Activated gamma-delta T cell (primary cell): ENCODE measurements at regions not wholly inside any gene's neighbourhood (a gene's known extent, or its start where the extent isn't known, plus 50 kb on each side); places are given as distances from the start of the nearest gene placed in this dataset.

Source experiments
- DNase-seq: peaks from one replicate; lab custom pipeline; 2025; lab: John Stamatoyannopoulos, UW

DNA sequence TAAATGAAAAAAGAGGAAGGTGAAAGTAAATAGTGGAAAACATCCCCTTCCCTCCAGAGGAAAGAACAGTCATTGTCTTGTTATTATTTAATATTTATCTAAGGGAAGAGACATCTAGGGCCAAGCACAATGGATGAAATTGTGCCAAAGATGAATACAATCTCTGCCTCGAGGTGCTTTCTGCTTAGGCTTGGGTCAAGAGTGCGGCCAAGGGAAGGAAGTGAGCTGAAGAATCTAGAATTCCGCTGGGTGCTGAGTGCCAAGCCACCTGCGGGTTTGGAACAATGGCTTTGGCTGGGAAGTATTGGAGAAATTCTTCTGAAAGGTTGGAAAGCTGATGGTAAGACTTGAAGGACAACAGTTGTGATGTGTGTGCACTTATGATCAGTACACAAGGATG is 531.3 kb upstream of the FZD8 start:
- DNase-seq: no peak

DNA sequence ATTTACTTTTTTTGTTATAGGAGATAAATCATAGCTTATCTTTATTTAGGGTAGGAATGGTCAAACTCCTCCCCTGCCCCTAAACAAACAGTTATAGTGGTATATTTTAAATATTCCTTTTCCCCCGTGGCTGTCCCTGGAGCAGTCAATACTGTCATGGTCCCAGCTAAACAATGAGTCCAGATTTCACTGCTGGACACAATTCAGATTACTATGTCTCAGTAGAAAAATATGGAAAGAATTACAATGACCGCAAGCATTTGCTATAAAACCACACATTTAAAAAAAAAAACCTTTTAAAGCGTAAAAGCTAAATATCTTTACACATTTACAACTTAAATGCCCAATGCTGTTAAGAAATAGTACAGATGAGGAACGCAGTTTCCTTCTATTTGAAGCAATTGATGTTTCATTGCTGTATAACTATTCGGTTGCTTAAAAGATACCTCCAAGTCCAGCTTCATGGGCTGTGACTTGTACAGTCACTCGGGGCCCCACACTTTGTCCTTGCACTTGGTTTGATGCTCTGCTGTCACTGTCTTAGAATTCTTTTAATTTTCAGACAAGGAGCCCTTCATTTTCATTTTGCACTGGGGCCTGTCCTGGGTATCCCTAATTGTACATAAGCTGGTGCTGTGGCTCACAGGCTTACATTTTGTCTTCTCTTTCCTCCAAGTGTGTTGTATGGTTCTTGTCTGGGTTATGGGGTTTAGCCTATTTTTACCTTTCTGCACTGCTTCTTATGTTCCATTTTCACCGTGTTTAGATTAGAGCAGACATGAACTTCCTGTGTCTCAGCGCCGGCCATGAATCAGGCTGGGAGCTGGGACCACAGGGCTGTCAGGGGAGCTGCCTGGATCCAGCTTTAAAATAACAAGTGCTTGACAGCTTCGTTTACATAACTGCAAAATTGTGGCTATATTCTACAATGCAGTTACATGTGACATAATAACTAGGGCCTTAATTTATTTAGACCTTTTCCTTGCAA is 530.2 kb upstream of the FZD8 start:
- DNase-seq: no peak

DNA sequence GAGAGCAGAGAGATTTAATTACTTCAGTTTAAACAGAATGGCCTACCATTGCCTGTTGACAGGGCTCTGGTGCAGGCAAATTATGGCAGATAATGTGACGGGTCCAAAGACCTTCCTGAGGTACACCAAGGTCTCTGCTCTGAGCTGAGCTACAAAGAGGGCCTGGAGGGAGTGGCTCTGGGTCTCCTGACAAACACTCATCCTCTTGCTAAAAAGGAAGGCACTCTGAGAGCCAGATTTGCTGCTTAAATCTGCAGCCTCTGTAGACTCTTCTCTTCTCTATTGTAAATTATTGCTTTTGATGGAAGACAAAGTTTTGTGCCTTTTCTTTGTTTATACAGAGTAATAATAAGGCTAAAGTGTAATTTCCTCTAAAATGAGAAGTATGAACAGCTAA is 529.5 kb upstream of the FZD8 start:
- no peak for DNase-seq

DNA sequence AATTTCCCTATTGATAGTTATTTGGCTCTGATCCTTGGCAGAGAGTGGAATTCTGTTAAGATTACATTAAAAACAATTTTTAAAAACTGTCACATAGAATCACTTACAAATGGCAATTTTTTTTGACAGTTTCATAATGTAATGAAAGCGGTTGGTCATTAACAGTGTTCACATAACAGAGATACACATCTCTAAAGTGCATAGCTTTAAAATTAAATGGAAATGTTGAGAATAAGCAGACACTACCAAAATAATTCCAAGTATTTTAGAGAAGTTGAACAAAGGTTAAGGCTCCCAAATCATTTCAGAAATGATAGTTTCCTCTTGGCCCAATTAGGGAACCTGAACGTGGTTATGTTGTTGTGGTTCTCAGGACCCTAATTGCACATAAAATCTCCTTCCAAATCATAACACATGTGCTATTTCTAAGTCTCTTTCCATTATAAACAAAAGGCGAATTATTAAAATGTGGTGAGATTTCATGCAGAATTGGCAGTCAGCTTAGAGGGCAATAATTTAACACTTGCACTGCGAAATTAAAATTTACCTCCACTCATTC is 528.9 kb upstream of the FZD8 start:
- no peak for DNase-seq

DNA sequence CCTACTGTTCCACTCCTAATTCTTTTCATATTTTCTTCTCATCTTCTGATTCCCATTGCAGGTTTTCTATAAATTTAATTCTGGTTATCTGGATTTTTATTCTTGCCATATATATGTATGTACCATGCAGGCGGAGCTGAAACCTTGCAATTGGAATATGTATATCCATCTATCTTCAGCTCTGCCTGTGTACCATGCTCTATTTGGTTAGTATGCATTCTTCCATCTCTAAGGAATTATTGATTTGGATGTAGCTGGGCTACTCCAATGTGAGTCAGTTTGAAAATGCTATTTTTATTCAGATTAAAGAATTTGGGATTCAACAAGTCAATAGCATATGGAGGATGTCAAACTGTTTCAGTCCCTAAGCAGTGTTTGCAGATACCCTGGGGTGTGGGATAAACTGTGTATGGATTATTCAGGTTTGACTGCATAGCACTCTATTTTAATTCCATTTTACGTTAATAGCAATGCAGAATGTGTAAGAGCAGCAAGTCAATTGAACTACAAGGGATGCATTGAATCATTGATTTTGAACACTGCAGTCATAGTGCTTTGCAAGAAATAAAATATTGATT is 528.1 kb upstream of the FZD8 start:
- DNase-seq: no peak

DNA sequence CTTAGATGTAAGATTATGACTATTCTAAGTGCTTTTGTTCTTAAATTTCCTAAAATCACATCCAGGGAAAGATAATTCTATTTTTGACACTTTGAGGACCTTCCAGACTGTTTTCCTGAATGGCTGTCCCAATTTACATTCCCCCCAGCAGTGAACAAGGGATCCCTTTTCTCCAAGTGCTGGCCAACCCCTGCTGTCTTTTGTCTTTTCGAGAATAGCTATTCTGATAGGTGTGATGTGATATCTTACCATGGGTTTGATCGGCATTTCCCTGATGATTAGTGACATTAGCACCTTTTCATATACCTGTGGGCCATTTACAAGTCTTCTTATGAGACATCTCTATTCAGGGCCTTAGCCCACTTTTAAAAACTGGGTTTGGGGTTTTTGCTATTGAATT is 526.7 kb upstream of the FZD8 start:
- no peak for DNase-seq

DNA sequence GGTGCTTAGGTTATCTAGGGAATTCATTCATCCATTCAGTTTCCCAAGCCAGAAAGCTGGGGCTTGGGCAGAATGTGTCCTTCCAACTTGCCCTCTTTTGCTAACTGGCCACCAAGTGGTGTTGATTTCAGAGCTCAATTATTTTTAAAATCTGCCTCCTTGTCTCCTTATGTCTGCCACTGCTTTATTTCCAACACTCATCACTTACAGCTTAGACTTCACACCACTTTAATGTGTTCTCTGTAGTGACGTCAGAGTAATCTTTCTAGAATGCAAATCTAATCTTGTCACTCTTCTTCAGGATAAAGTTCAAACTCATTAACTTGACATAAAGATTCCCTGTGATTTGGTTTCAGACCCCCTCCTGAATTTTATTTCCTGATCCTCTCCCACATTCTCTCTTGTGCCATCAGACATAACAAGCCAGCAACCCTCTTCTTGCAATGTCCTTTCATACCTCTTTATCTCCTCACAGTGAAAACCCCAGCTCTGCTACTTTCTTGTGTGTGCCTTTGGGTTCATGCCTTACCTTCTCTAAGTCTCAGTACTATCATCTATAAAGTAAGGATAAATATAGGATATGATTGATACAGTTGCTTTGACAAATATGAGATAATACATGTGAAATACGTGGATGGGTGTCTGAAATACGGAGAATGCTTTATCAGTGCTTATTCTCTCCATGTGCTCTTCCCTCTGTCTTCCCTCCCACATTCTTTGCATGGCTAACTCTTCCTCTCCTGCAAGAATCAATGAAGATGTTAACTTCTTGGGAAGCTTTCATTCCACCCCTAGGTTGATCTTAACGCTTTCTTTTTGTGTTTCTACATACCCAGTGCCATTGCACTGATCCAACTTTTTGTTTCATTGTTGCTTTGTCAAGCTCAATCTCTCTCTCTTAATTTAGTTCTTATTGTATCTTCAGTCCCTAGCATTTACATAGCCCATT is 522.7 kb upstream of the FZD8 start:
- no peak for DNase-seq

DNA sequence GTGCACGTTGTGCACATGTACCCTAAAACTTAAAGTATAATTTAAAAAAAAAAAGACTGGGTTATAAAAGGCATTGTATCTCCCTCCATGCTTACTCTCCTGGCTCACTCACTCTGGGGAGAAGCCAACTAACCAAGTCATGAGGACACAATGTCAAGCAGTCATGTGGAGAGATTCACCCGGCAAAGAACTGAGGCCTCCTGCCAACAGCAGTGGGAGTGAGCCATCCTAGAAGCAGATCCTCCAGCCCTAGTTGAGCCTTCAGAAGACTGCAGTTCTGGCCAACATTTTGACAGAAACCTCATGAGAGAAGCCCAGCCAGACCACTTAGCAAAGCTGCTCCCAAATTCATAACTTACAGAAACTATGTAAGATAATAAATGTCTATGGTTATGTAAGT is 521.7 kb upstream of the FZD8 start:
- no peak for DNase-seq

DNA sequence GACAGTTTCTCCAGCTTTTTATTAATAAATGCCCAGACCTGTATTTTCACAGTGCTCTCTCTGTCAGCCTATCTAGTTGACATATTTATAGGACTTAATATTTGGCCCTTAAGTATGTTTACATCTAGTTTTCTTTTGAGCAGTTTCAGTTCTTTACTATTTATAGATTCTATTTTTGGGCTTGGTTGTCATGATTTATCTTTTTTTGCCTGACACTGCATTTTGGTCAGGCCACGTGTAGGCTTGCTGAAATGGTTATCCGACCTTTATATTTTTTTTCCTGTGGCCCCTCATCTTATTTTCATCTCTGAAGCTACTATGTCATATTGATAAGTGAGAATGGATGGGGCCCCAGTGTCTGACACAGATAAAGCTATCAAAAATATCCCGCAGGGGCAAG is 515.4 kb upstream of the FZD8 start:
- no peak for DNase-seq

DNA sequence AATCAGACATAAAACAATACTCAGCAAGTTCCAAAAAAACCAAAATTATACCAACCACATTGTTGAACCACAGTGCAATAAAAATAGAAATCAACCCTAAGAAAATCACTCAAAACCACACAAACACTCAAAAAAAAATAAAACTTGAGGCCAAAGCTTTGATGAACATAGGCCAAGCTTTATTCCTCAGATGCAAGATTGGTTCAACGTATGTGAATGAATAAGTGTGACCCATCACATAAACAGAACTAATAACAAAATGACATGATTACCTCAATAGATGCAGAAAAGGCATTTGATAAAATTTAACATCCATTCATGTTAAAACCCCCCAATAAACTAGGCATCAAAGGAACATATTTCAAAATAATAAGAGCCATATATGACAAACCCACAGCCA is 506.1 kb upstream of the FZD8 start:
- DNase-seq: no peak

DNA sequence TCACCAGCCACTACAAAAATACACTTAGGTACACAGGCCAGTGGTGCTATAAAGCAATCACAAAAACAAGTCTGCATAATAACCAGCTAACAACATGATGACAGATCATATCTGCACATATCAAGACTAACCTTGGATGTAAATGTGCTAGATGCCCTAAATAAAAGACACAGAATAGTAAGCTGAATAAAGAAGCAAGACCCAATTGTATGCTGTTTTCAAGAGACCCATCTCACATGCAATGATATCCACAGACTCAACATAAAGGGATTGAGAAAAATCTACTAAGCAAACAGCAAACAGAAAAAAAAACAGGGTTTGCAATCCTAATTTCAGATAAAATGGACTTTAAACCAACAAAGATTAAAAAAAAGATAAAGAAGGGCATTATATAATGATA is 505.4 kb upstream of the FZD8 start:
- no peak for DNase-seq

DNA sequence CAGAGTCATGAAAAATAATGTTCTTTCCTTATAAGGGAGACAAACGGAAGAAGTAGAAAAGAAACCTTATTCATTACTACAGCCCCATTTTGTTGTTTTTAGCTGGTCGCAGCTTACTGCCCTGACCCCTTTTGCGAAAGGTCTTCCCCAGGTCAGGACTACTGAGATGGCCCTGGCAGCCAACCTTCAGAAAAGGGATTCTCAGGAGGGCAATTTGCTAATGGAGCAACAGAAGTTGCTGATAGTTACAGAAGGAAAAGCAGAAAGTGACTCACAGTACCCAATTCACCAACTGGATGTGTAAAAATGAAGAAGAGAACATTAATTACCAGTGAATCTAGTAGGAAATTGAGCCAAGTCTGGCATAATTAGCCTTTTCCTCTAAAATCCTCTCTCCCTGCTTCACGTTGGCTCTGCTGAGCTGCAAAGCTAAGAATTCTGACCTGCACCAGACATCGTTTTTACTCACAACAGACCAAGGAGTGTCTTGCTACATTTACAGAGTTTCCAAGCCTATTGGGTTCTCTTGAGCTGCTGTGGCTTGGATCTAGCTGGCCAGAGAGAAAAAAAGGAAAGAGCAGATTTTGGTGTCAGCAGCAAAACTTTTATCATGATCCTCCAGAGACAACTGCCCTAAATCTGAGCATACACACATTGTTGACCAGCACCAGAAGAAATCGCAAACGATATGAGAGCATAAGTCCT is 499.9 kb upstream of the FZD8 start:
- no peak for DNase-seq

DNA sequence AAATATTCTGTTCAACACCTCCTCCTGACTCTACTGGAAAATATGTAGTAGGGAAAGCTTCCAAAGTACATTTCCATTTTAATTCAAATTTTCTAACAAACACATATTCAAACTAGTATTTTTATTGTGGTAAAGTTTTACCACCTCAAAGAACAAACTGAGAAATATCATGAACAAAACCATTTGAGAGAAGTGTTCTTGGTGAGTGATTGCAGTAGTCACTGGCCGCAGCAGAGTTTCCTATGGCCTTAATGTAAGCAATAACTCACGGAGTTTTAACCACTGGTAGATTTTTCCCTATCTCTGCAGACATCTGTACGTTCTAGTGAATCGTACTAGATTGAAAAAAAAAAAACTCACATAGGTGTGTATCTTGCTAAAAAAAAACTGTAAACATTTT is 487.0 kb upstream of the FZD8 start:
- DNase-seq: no peak

DNA sequence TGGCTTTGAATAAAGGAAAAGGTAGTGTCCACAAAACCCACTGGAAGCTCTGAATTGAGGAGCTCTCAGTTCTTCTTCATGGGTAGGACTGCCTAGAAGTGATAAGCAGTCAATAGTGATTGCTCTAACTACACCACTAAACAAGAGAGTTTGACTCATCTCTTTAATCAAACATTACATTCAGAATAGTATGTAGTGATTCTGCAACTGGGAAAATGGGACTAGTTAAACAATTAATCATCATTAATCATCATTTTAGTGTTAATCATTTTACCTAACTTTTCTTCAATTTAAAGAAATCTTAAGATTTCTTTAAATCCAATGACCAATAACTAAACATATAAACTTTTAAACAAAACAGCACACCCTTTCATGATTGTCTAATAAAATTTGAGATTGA is 484.0 kb upstream of the FZD8 start:
- no peak for DNase-seq

DNA sequence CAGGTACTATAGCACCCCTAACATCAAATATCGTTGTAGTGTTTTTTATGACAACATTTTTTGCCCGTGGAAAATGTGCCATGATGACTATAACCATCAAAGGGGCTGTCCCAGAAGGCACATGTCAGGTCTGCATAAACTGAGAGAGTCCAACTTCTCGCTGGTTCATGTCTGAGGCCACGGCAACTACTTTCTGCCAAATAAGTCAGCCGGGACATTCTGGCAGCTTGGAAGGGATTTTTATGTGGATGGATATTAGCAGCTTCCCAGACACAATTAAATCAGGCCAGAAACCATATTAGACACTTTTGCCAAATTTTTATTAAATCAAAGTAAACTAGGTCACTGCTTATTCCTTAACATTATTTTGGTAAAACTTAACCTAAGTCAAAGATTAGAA is 477.4 kb upstream of the FZD8 start:
- DNase-seq: no peak

DNA sequence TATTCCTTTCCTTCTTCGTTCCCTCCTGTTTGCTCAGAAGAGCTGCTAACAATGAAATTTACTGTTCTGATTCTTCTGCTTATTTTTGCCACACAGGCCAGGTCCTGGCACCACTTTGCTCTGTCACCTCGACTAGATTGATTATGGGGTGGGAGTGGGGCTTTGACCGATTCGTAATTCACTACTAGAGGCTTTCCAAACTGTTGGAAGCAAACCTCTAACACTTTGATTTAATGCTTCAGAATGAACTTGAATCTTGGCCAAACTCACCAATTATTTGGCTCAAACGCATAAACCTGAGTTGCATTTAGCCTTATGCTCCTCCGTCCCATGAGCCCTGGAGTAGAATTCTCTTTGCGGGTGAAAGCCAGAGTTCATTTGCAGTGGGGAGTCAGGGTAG is 476.2 kb upstream of the FZD8 start:
- no peak for DNase-seq

DNA sequence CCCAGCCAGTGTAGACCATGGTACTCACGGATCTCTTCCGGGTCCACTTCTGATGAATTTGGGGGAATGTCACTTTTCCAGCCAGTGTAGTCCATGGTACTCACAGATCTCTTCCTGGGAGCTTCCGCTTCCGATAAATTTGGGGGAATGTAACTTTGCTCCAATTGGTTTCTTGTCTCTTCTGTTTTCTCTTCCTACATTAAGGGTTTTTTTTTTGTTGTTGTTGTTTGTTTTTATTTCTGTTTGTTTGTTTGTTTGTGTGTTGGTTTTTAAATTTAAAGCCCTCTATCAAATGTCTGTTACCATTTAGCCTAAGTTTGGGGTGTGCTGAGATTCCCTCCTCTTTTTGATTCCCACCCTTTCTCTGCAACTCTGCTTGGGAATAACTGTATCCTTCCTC is 475.8 kb upstream of the FZD8 start:
- no peak for DNase-seq

DNA sequence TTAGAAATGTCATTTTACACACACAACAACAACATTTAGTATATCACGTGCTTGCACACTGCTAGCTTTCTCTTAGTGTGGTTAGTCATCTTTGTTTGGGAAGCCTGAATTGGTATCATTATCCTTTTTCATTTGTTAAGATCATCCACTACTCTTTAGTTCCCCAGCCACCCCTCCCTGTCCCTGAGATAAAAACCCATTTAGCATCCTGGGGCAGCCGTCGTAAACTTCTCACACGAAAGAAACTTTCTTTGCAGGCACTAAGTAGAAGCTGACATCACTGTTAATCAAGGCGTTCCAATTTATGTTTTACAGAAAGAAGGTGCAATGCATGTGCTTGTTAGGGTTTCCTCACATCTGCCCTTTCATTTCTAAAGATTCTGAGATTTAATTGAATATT is 475.1 kb upstream of the FZD8 start:
- no peak for DNase-seq

DNA sequence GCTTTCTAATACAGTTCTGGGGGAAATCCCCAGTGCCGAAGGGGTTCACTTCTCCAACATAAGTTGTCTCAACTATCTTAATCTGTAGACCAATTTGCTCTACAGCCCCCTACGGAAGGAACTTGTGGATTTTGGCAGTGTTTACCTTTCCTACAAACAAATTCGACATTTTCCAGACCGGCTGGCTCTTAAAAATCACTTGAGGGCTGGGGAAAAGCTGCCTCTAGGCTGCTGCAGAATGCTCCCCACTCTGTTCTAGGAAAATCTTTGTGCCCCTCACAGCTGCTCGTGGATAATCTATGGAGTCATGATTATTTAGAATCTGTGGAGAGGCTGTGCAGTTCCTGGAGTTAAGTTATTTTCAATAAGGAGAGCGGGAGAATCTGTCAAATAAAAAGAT is 474.6 kb upstream of the FZD8 start:
- DNase-seq: no peak

DNA sequence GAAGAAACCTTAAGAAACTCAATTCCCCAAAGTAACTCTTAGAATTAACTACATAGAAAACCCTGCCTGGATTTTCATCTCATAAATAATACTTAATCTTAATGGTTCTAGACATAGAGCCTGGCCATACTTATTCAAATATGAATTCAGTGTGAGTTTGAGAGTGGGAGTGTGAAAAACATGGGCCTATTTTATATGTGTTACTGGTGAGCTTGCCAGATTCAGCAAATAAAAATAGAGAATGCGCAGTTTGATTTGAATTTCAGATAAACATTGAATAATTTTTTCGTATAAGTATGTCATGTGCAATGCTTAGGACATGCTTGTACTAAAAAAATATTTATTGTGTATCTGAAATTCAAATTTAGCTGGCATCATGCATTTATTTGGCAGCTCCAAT is 473.9 kb upstream of the FZD8 start:
- no peak for DNase-seq

DNA sequence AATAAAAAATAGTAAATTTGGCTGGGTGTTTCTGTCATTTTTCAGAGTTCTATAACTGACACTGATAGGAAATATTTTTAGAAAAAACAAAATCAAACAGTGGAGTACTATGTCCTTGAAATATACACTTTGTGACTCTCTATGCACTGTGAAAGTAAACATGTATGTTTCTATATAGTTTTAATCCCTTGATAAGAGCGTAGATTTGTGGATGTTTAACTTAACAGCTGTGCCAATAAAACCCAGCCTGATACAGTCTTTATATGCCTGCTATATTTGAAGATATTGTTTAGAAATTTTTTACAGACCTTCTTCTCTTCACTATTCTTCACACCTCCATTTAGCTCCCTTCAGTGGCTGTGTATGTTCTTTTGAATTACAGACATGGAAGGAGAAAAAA is 473.3 kb upstream of the FZD8 start:
- no peak for DNase-seq

DNA sequence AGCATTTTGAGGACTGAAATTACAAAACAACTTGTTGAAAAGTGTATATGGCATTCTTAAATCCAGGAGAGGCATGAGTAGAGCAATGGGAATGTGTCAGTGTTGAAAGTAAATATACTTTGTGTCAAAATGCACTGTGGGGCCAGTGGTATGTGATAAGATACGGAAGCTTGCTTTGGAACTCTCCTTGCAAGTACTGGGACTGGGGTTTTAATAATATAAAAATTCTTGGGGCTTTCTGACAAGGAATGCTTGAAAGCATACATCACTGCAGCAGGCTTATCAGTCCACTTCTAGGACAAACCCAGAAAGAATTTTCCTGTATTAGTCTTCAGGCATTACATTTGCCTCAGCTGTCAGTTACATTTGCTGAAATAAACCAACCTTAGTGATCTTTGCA is 472.8 kb upstream of the FZD8 start:
- no peak for DNase-seq
